ENCODE measurements at regions not wholly inside any gene's neighbourhood (a gene's known extent, or its start where the extent isn't known, plus 50 kb on each side); places are given as distances from the start of the nearest gene placed in this dataset.
A peak's percentile ranks its signal among the peaks of the same experiment; 100 is the strongest.

GRCh38 chr2:173750353-173750801 lies 214.8 kb downstream of the SP3 start:
- peak overlapping the region; percentile 16 for H3K27ac Mint-ChIP-seq (ENCODE audit: unreplicated experiment)
- H3K4me3 Mint-ChIP-seq (ENCODE audit: unreplicated experiment), result no peak overlapping the region
- H3K27me3 Mint-ChIP-seq (ENCODE audit: unreplicated experiment), result no peaks in the 10 kb centered on the region
- H3K36me3 Mint-ChIP-seq (ENCODE audit: low read depth, unreplicated experiment), result no peaks in the 10 kb centered on the region
- TF ChIP-seq CTCF (IDR thresholded peaks at IDR 0.05; ENCODE audit: unreplicated experiment), result no peak
- peak; percentile 22 for DNase-seq (ENCODE audit: low spot score)
- H3K4me1 Mint-ChIP-seq (ENCODE audit: unreplicated experiment), result peaks cover 24% of the 10 kb centered on the region
- H3K9me3 Mint-ChIP-seq (ENCODE audit: unreplicated experiment), result no peaks in the 10 kb centered on the region

GRCh38 chr2:173750831-173751230 lies 214.3 kb downstream of the SP3 start:
- H3K9me3 Mint-ChIP-seq (ENCODE audit: unreplicated experiment), result no peaks in the 10 kb centered on the region
- no peak overlapping the region for H3K4me3 Mint-ChIP-seq (ENCODE audit: unreplicated experiment)
- DNase-seq (ENCODE audit: low spot score), result no peak
- no peaks in the 10 kb centered on the region for H3K36me3 Mint-ChIP-seq (ENCODE audit: low read depth, unreplicated experiment)
- no peaks in the 10 kb centered on the region for H3K27me3 Mint-ChIP-seq (ENCODE audit: unreplicated experiment)
- no peak overlapping the region for H3K27ac Mint-ChIP-seq (ENCODE audit: unreplicated experiment)
- no peak for TF ChIP-seq CTCF (IDR thresholded peaks at IDR 0.05; ENCODE audit: unreplicated experiment)
- H3K4me1 Mint-ChIP-seq (ENCODE audit: unreplicated experiment), result peaks cover 24% of the 10 kb centered on the region

GRCh38 chr2:173751245-173751975 lies 213.8 kb downstream of the SP3 start:
- Mint-ChIP-seq H3K36me3 (ENCODE audit: low read depth, unreplicated experiment) (no peaks in the 10 kb centered on the region), H3K4me1 (ENCODE audit: unreplicated experiment) (peaks cover 24% of the 10 kb centered on the region), H3K27me3 (ENCODE audit: unreplicated experiment) (no peaks in the 10 kb centered on the region), H3K27ac (ENCODE audit: unreplicated experiment) (no peak overlapping the region), H3K4me3 (ENCODE audit: unreplicated experiment) (no peak overlapping the region), H3K9me3 (ENCODE audit: unreplicated experiment) (no peaks in the 10 kb centered on the region)
- no peak for TF ChIP-seq CTCF (IDR thresholded peaks at IDR 0.05; ENCODE audit: unreplicated experiment)
- DNase-seq (ENCODE audit: low spot score), result no peak

- Mint-ChIP-seq H3K36me3 (ENCODE audit: low read depth, unreplicated experiment) (no peaks in the 10 kb centered on the region), H3K27me3 (ENCODE audit: unreplicated experiment) (no peaks in the 10 kb centered on the region), H3K4me3 (ENCODE audit: unreplicated experiment) (no peak overlapping the region), H3K9me3 (ENCODE audit: unreplicated experiment) (no peaks in the 10 kb centered on the region), H3K27ac (ENCODE audit: unreplicated experiment) (no peak overlapping the region), H3K4me1 (ENCODE audit: unreplicated experiment) (peaks cover 22% of the 10 kb centered on the region)
- TF ChIP-seq CTCF (IDR thresholded peaks at IDR 0.05; ENCODE audit: unreplicated experiment), result no peak
- DNase-seq (ENCODE audit: low spot score), result no peak
These were observed 213.0 kb downstream of the SP3 start for GRCh38 chr2:173752152-173752551.

- peaks cover 1% of the 10 kb centered on the region for H3K27me3 Mint-ChIP-seq (ENCODE audit: unreplicated experiment)
- TF ChIP-seq CTCF (IDR thresholded peaks at IDR 0.05; ENCODE audit: unreplicated experiment), result no peak
- H3K9me3 Mint-ChIP-seq (ENCODE audit: unreplicated experiment), result no peaks in the 10 kb centered on the region
- no peak overlapping the region for H3K27ac Mint-ChIP-seq (ENCODE audit: unreplicated experiment)
- no peak for DNase-seq (ENCODE audit: low spot score)
- no peaks in the 10 kb centered on the region for H3K36me3 Mint-ChIP-seq (ENCODE audit: low read depth, unreplicated experiment)
- H3K4me1 Mint-ChIP-seq (ENCODE audit: unreplicated experiment), result peaks cover 19% of the 10 kb centered on the region
- H3K4me3 Mint-ChIP-seq (ENCODE audit: unreplicated experiment), result no peak overlapping the region
These were observed 211.7 kb downstream of the SP3 start for GRCh38 chr2:173753441-173753840.

All from endothelial cell (in vitro differentiated cells).